OCI-LY1 (cell line): ENCODE measurements at regions not wholly inside any gene's neighbourhood (a gene's known extent, or its start where the extent isn't known, plus 50 kb on each side); places are given as distances from the start of the nearest gene placed in this dataset.

ENCODE experiments used
- EZH2 ChIP-seq: fragments of 200-600 bp; sonication (generic), shearing (Covaris generic); IDR thresholded peaks from 2 replicates; pipeline ENCODE4 v1.8.0; 2017; ENCODE audit warnings: borderline replicate concordance, mixed run types, mild to moderate bottlenecking, antibody characterized with exemption, low read length, moderate library complexity, mixed read lengths
- TF ChIP-seq, protein P1 (sequence below): fragments of 200-600 bp; sonication (generic), shearing (Covaris generic); IDR thresholded peaks from 2 replicates; pipeline ENCODE4 v1.5.1; 2017; ENCODE audit warnings: mild to moderate bottlenecking, antibody characterized with exemption, low read length, moderate library complexity, mixed read lengths

GRCh38 chr5:13632676-13633075 is 311.8 kb downstream of the DNAH5 start:
- TF ChIP-seq, protein P1, sequence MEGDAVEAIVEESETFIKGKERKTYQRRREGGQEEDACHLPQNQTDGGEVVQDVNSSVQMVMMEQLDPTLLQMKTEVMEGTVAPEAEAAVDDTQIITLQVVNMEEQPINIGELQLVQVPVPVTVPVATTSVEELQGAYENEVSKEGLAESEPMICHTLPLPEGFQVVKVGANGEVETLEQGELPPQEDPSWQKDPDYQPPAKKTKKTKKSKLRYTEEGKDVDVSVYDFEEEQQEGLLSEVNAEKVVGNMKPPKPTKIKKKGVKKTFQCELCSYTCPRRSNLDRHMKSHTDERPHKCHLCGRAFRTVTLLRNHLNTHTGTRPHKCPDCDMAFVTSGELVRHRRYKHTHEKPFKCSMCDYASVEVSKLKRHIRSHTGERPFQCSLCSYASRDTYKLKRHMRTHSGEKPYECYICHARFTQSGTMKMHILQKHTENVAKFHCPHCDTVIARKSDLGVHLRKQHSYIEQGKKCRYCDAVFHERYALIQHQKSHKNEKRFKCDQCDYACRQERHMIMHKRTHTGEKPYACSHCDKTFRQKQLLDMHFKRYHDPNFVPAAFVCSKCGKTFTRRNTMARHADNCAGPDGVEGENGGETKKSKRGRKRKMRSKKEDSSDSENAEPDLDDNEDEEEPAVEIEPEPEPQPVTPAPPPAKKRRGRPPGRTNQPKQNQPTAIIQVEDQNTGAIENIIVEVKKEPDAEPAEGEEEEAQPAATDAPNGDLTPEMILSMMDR, result no peak
- TF ChIP-seq EZH2, result no peak
